ENCODE measurements at regions not wholly inside any gene's neighbourhood (a gene's known extent, or its start where the extent isn't known, plus 50 kb on each side); places are given as distances from the start of the nearest gene placed in this dataset.

- peaks cover 11 to 44% of the 10 kb centered on the region in 2 experiments; a peak in 3 of 4 replicates for H3K9me3 ChIP-seq (ENCODE audit: control insufficient read depth in 1 of 2, insufficient read depth in 1 of 2, low read depth in 1 of 2, low read length in 2 of 2)
- no peak overlapping the region for H3K4me3 ChIP-seq (replicated peaks in 1 of 2; ENCODE audit: low read depth in 1 of 2, low read length in 2 of 2)
- H3K9me2 ChIP-seq (ENCODE audit: insufficient read depth) = no peaks in the 10 kb centered on the region
- H3K4me2 ChIP-seq (ENCODE audit: low read length) = no peak overlapping the region
- CTCF ChIA-PET = no interaction called here
- H3K79me2 ChIP-seq (ENCODE audit: insufficient read depth, low read length) = no peaks in the 10 kb centered on the region
- intact Hi-C loops (cut with micrococcal nuclease) = no loop called here
- RAD21 ChIA-PET (ENCODE audit: low non-redundant PET in 1 of 2, low total read pairs in 2 of 2, uncharacterized antibody in 2 of 2, unreplicated experiment in 2 of 2) = no interaction called here
- POLR2A ChIA-PET = no interaction called here
- ATAC-seq = no peak
- no peak overlapping the region for H3K9ac ChIP-seq (ENCODE audit: low read length)
- H3K36me3 ChIP-seq (ENCODE audit: control insufficient read depth in 1 of 2, insufficient read depth in 2 of 2, low read length in 2 of 2) = no peaks in the 10 kb centered on the region
- no peaks in the 10 kb centered on the region; a peak in 1 of 4 replicates for H3K4me1 ChIP-seq (ENCODE audit: control insufficient read depth in 1 of 2, insufficient read depth in 2 of 2, low read length in 2 of 2)
- DNase-seq (ENCODE audit: low read depth, low spot score) = no peak
- H2AFZ ChIP-seq (ENCODE audit: low read depth, low read length, poor library complexity, severe bottlenecking) = no peak overlapping the region
- H4K20me1 ChIP-seq (ENCODE audit: insufficient read depth) = no peaks in the 10 kb centered on the region
- TF ChIP-seq EZH2 (IDR thresholded peaks at IDR 0.05) (no peak), YY1 (IDR thresholded peaks at IDR 0.05; ENCODE audit: extremely low read depth, insufficient replicate concordance, low read depth, low read length) (no peak), CBX3 (IDR thresholded peaks at IDR 0.05; ENCODE audit: low read depth) (no peak), EGR1 (IDR thresholded peaks at IDR 0.05; ENCODE audit: low read depth) (no peak), RAD21 (IDR thresholded peaks at IDR 0.05; ENCODE audit: low read depth) (no peak), ATF3 (IDR thresholded peaks at IDR 0.05) (no peak), SRF (IDR thresholded peaks at IDR 0.05; ENCODE audit: low read depth) (no peak), FOSL1 (IDR thresholded peaks at IDR 0.05; ENCODE audit: low read depth) (no peak), ZNF274 (IDR thresholded peaks at IDR 0.05; ENCODE audit: low read depth, low read length) (no peak), POLR2AphosphoS5 (IDR thresholded peaks at IDR 0.05; ENCODE audit: low read depth, low read length) (no peak), MAX (IDR thresholded peaks at IDR 0.05) (no peak), ELF1 (IDR thresholded peaks at IDR 0.05; ENCODE audit: borderline replicate concordance, low read depth) (no peak), EZH2phosphoT487 (IDR thresholded peaks at IDR 0.05; ENCODE audit: borderline replicate concordance) (no peak), SP1 (IDR thresholded peaks at IDR 0.05; ENCODE audit: low read depth) (no peak), TCF7L2 (IDR thresholded peaks at IDR 0.05; ENCODE audit: borderline replicate concordance, extremely low read depth, insufficient read depth, insufficient read length) (no peak), ZFX (IDR thresholded peaks at IDR 0.05) (no peak), CEBPB (IDR thresholded peaks at IDR 0.05; ENCODE audit: low read depth) (no peak), REST (IDR thresholded peaks at IDR 0.05; ENCODE audit: low read depth) (no peak), POLR2A (IDR thresholded peaks at IDR 0.05; ENCODE audit: borderline replicate concordance, extremely low read depth, insufficient read depth, insufficient read length) (no peak)
- H3K27ac ChIP-seq (ENCODE audit: low read depth, low read length) = no peak overlapping the region
- no TSS peak for BruUV-seq (replicated peaks)
- no peaks in the 10 kb centered on the region for H3K27me3 ChIP-seq (ENCODE audit: insufficient read depth, low read length)
Observed at GRCh38 chr10:108812906-108813305, 1110.4 kb downstream of the XPNPEP1 start.

All from HCT116 (cell line).